ENCODE measurements at regions not wholly inside any gene's neighbourhood (a gene's known extent, or its start where the extent isn't known, plus 50 kb on each side); places are given as distances from the start of the nearest gene placed in this dataset.

DNA sequence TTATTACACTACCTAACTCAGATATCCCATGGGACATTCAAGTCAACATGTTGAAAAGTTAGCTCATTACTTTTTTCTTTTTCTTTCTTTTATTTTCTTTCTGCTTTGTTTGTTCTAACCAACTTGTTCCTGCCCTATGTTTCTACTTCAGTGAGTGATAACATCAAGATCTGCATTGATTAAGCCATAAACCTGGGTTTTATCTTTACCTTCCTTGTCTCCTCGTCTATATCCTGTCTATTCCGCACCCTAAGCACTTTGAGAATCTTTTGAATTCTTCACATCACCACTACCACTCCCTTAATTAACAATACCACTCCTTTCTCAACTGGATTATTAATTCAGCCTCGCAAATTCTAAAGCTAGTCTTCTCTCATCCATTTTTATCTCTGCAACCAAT lies 81.9 kb upstream of the AVPR1A start:
- DNase-seq (ENCODE audit: low spot score), result no peak

DNA sequence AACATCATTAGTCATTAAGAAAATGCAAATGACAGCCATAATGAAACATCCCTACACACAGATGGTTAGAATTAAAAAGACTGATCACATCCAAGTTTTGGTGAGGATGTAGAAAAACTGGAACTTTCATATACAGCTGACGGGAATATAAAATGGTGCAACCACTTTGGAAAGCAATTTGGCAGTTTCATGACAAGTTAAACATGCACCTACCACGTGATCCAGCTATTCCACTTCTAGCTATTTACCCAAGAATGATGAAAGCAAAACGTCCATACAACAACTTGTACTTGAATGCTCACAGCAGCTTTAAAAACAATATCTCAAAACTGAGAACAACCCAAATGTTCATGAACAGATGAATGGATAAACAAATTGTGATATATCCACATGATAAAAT lies 77.9 kb upstream of the AVPR1A start:
- no peak for DNase-seq (ENCODE audit: low spot score)

DNA sequence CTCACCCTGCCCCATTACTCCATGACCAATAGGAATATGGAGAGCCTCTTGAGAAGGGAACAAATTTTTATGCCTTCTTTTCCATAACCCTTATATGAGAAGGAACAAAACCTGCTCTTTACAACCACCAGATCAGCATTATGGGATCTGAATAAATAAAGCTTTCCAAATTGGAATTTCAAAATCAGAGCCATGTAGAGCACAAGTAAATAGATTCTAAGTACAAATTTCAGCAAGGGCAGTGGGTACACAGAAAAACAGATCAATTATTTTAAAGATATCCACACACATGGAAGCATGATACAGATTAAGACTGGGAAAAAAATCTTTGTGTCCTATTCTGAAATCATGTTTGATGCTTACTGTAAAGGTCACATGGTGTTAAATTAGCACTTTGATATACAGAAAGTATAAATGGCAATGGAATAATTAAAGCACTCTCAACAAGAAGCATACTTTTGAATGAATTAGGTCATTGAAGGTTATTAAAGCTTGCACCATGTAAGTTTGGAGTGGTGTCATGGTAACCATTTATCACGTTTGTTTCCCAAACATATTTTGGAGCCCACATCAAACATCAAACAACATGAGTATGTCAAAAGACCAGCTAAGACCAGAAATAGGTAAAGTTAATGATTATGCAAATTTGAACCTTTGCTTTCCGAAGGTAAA lies 75.9 kb upstream of the AVPR1A start:
- no peak for DNase-seq (ENCODE audit: low spot score)

DNA sequence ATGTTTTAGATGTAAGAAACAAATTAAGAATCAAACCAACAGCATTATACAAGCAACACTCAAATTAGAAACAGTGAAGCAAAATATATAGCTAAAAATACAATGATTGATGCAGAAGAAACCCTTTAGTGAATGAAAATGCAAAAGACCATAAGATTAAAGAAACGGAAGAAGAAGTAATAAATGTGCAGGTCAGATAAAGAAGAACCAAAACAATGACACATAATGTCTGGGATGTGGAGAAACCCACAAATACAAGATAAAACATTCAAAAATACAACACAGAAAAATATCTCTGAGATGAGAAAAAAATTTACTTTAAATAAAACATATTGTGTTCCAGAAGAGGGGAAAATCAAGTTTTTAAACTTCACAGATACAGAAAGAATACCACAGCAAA lies 73.4 kb upstream of the AVPR1A start:
- DNase-seq (ENCODE audit: low spot score), result no peak

DNA sequence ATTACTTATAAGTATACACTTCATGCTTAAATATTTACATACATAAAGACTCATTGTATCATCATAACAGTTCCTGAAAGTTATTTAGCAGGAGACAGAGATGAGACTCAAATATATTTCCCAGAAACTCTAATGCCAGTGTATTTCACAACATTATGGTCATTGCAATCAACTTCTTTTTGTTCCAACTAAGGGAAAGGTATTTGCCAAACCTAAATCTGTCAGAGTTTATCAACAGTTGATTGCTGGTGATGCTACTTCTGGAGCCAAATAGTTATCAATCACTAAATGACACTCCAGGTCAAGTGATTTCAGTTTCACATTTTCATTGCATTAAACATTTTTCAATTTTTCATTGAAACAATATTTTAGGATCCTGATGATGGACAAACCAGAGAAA lies 72.1 kb upstream of the AVPR1A start:
- DNase-seq (ENCODE audit: low spot score), result no peak

DNA sequence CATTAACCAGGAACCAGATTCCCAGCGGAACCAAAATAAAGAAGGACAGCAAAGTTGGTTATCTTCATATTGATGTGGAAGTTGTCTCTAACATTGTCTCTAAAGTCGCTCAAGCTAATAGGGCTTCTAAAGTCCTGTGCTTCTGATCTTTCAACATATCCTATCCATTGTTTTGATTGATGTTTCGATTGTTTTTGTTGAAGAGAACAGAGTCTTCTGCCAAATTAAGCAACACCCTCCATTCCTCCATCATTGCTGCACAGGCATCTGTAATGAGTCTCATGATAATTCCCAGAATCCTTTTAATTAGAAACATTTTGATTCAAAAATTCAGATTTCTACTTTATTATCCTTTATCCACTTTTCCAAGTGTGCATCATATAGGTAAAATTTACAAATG lies 71.6 kb upstream of the AVPR1A start:
- DNase-seq (ENCODE audit: low spot score), result no peak

DNA sequence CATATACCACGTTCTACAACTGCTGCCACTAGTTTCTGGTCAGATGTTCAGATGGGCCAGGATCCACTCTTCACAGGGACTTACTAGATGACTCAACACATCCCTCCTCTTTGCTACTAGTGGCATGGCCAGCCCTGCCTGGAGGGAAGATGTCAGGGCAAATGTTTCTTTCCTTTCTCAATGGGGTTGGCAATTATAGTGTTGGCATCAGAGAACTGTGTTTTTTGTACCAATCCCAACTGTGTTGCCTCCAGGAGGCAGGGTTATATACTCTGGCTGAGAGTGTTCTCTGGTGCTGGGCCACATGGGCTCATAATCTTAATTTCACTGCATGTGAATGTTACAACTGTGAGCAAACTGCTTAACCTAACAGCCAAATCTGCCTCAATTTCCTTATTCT lies 69.9 kb upstream of the AVPR1A start:
- DNase-seq (ENCODE audit: low spot score), result no peak

DNA sequence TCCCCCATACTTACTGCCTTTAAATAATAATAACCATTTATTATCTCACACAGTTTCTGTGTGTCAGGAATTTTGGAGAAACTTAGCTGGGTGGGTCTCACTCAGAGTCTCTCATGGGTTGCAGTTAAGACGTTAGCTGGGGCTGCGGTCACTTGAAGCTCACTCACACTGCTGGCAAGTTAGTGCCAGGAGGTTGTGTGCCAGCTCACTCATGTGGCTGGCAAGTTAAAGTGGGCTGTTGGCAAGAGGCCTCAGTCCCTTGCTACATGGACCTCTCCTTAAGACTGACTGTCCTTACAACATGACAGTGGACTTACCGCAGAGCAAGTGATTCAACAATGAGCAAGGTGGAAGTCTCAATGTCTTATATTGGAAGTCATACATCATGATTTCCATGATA lies 61.3 kb upstream of the AVPR1A start:
- DNase-seq (ENCODE audit: low spot score), result no peak

DNA sequence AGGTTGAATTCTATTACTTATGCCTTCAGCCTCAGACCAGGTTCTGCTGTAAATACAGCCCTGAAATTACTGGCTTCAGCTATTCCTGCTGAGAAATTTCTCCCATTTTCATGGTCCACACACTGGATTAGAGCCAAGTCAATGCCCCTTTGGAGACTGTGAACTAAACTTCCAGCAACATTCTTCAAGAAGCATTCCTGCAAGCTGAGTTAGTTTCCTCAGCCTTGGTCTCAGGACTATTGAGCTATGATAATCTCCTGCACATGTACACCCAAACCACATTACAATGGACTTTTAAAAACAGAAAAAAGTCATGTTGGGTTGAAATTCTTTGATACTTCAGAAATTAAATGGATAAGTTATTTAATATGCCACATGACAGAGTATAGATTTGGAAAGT lies 58.0 kb upstream of the AVPR1A start:
- no peak for DNase-seq (ENCODE audit: low spot score)

DNA sequence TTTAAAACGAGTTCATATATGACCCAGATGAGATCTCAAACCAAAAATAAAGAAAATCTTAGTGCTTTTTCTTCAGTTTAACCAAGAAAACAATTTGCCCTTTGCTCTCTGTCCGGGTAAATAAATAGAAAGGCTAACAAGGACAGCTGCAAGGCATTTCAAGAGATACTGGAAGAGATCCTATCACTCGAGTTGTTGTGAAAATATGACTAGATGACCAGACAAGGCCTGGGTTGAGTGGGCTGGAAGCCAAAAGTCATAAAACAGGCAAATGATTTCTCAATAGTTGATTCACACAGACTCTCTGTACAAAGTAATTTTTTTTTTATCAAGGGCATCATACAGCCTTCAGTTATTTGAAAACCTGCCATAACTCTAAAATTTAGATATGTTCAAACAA lies 55.9 kb upstream of the AVPR1A start:
- no peak for DNase-seq (ENCODE audit: low spot score)

DNA sequence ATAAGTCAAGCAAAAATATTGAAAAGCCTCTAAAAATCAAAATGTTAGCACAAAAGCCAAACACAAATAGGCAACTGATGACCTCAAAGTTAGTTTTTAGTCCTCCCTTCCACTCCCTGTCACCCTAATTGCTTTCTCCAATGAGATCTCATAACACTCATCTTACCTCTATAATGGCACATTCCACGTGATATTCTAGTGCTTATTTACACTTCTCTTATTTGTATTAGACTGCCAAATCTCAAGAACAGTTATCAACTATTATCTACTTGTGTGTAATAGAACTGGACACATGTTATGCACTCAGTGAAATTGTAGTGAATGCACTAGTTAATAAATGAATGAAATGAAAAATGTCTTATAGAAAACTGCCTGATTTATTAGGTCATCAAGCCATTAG lies 55.5 kb upstream of the AVPR1A start:
- DNase-seq (ENCODE audit: low spot score), result no peak
